MG63 (cell line): ENCODE measurements at regions not wholly inside any gene's neighbourhood (a gene's known extent, or its start where the extent isn't known, plus 50 kb on each side); places are given as distances from the start of the nearest gene placed in this dataset.

ENCODE experiments used
- DNase-seq: peaks from one replicate; pipeline ENCODE4 v3.0.0-alpha.2; 2020
- H3K27me3 ChIP-seq: fragments of 250-450 bp; sonication (Bioruptor Pico); 2 replicates; pipeline ENCODE4 v1.5.1; 2020; ENCODE audit warnings: mild to moderate bottlenecking, moderate library complexity
- H3K36me3 ChIP-seq: fragments of 250-450 bp; sonication (Bioruptor Pico); 2 replicates; pipeline ENCODE4 v1.5.1; 2020; ENCODE audit warnings: mild to moderate bottlenecking, moderate library complexity
- H3K4me3 ChIP-seq: fragments of 250-450 bp; sonication (Bioruptor Pico); 2 replicates; pipeline ENCODE4 v1.5.1; 2020; ENCODE audit warnings: mild to moderate bottlenecking, moderate library complexity
- H3K9me3 ChIP-seq: fragments of 250-450 bp; sonication (Bioruptor Pico); 2 replicates; pipeline ENCODE4 v1.5.1; 2020; ENCODE audit warnings: mild to moderate bottlenecking, moderate library complexity

DNA sequence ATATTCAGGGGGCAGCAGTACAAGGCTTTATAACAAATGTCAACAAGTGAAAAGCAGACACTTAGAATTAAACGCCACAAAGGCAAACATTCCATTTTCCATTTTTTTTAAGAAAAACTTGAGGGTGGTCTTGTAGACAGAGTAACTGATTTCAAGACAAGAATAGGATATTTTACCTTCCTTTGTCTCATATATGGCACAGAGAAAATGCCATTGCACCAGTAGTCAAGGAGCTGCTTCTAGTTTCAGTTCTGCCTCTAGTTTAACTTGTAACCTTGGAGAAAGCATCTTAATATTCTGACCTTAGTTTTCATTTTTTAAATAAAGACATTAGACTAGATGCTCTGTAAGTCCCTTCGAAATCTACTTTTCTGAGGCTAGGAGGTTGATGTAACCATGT is 355.3 kb upstream of the KCNN2 start:
- no peak for DNase-seq

DNA sequence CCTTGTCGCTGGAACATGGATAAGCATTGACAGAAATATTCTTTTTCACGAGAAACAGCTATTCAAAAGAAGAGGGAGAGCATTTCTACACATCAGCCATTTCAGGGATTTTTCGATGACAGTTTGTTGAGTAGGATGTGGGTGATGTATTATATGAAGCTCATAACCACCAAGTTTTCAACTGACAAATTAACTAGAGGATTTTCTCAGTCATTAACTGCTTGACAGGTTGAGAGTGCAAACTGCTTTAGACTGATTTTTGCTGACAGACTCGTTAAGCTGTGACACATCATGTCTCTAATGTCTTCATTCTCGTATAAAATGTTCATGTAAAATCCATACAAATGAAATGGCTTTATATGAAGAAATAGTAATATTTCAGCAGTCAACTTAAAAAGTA is 354.2 kb upstream of the KCNN2 start:
- H3K9me3 ChIP-seq: no peaks in the 10 kb centered on the region

More for the DNA sequence above, 355.3 kb upstream of the KCNN2 start:
- H3K4me3 ChIP-seq: no peak overlapping the region
- no peaks in the 10 kb centered on the region for H3K36me3 ChIP-seq
- no peaks in the 10 kb centered on the region; the same call in 1 of the 2 replicates for H3K27me3 ChIP-seq
- H3K9me3 ChIP-seq: no peaks in the 10 kb centered on the region

DNA sequence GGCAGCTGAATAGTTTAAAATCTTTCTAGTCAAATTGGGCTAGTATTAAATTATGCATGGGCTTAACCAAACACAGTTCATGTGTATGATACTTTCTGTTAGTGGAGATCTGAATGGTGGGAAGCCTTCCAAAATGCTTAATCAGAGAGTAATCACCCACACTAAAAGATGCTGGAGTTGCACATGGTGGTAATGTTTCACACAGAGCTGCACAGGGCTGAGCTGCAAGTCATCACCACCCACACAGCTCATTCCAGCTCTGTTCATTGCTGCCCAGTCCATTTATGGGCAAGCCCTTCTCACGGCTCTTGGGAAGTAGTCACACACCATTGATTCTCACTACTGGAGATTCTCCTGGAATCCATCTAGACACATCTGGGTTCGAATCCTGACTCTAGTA is 351.5 kb upstream of the KCNN2 start:
- Histone ChIP-seq H3K27me3 (no peaks in the 10 kb centered on the region; the same call in 1 of the 2 replicates), H3K36me3 (no peaks in the 10 kb centered on the region), H3K9me3 (no peaks in the 10 kb centered on the region), H3K4me3 (no peak overlapping the region)
- DNase-seq: peak; percentile 57

More for the DNA sequence above, 354.2 kb upstream of the KCNN2 start:
- Histone ChIP-seq H3K36me3 (no peaks in the 10 kb centered on the region), H3K4me3 (no peak overlapping the region), H3K27me3 (no peaks in the 10 kb centered on the region; the same call in 1 of the 2 replicates)
- no peak for DNase-seq

DNA sequence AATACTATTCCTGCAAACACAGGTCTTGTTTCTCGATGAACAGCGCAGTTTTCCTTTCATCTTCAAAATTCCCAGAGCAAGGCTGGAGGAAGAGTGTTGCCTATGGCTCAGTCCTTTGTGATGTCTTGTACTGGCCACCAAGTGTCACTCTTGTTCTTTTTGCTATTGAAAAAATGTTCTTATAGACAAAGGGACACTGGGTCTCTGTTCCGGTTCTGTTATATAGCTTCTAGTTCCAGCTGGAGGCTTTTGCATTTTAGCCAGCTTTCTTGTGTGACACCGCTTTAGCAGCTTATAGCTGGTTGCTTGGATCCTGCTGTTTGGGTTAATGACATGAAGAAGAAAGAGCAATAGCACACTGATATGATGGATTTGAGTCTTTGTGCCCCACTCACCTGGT is 343.7 kb upstream of the KCNN2 start:
- no peak for DNase-seq
- no peaks in the 10 kb centered on the region for H3K9me3 ChIP-seq
- no peak overlapping the region for H3K4me3 ChIP-seq
- H3K27me3 ChIP-seq: no peaks in the 10 kb centered on the region
- no peaks in the 10 kb centered on the region for H3K36me3 ChIP-seq

DNA sequence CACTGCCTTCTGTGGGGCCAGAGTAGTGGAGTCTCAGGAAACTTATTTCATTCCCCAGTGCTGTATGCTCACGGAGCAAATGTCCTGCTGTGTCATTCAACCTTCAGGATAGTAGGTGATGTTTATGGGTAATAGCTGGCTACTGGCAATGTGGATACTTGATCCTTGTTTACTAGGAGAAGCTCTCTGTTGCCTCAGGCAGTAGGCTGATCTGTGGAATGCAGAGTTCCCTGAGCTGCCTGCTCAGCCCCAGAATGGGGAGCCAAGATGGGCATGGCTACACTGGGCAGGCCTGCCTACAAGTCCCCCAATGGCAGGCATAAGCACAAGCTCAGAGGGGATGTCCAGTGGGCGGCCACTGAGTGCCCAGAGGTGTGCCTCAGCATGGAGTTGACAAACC is 323.1 kb upstream of the KCNN2 start:
- Histone ChIP-seq H3K9me3 (no peaks in the 10 kb centered on the region), H3K4me3 (no peak overlapping the region), H3K27me3 (no peaks in the 10 kb centered on the region; the same call in 1 of the 2 replicates), H3K36me3 (no peaks in the 10 kb centered on the region)
- DNase-seq: no peak

DNA sequence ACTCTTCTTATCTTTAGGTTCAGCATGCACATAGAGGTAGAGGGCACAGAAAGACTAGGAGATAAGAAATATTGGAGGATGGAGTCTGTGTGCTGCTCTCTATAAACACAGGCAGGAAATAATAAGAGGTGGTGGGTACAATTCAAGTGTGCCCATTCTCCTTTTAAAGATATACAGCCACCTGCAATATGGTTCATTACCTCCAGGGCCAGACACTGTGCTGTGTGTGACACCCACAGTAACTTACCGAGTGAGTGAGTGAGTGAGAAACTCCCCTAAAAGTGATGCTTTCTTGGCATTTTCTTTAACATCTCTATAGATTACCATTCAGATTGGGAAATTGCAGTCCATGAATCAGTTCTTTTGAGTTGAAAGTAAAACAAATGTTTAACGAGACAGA is 311.8 kb upstream of the KCNN2 start:
- H3K36me3 ChIP-seq: no peaks in the 10 kb centered on the region
- DNase-seq: no peak
- H3K27me3 ChIP-seq: peaks cover 17% of the 10 kb centered on the region
- H3K4me3 ChIP-seq: no peak overlapping the region
- no peaks in the 10 kb centered on the region for H3K9me3 ChIP-seq

DNA sequence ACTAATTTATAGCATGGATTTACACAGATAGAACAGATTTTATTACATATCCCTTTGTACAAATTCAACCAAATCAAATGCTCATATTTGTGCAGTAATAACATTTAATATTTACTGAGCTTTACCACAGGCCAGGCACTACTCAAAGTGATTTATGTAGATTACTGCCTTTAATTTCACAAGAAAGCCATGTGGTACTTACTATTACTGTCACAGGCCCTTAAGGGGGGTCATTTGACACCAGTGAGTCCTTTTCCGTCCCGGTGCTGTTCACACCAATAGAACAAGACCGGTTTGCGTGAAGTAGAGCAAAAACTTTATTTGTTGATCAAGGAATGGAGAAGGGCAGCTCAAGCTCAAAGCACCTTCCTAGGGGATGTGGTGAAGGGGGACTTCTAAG is 308.5 kb upstream of the KCNN2 start:
- H3K27me3 ChIP-seq: peaks cover 45% of the 10 kb centered on the region

DNA sequence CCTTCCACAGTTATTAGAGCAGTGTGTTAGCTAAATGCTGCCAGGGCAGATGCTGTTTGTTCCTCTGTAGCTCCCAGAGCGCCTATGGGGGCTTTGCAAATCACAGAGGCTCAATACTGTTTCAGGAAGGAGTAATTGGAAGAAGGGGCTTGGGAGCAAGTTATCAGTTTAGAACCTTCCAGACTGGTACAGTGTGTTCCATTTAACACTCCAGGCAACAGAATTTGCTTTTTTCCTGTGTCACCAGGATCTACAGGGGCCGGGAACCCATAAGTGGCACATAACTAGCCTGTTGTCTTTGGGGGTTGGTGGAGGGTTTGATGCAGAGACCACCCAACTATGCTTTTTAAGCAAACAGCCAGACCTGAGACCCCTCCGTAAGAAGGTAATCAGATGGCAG is 307.3 kb upstream of the KCNN2 start:
- Histone ChIP-seq H3K27me3 (peaks cover 42% of the 10 kb centered on the region), H3K36me3 (no peaks in the 10 kb centered on the region), H3K4me3 (no peak overlapping the region), H3K9me3 (no peaks in the 10 kb centered on the region)
- no peak for DNase-seq

More for the DNA sequence above, 308.5 kb upstream of the KCNN2 start:
- no peak for DNase-seq
- no peak overlapping the region for H3K4me3 ChIP-seq
- no peaks in the 10 kb centered on the region for H3K36me3 ChIP-seq
- H3K9me3 ChIP-seq: no peaks in the 10 kb centered on the region

DNA sequence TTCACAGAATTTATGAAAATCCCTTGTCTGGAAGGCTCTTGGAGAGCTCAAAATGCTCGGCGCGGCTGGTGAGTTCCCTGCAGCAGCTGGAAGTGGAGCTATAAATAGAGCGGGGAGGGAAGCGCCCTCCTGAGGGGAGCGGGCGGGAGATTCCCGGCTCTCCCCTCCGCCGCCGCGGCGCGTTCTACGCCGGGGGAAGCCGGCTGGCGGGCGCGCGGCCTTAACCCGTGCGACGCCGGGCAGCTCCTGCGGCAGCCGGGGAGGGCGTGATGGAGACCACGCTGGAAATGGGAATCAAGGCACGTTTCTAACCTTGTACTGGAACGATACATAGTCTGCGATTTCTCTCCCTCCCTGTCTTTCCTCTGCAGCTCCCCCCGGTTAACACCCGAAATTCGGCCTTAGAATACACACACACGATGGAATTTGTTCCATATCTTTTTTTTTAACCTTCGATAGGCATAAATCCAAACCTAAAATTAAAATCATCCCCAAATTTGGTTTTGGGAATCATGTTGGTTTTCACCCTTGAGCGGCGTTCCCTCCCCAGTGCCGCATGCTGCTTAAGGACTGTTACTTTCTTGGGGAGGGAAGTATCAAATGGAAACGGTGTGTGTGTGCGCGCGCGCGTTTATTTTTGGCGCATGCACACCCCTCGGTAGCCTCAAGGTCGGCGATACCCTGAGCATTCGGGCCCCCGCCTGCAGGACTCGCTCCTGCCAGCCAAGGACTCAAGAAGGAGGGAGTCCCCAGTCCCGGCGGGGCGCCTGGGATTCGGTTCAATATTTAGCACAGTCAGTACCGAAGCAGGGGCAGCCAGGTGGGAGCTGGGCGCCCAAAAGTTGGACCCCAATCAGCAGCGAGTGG is 306.3 kb upstream of the KCNN2 start:
- DNase-seq: peak; percentile 57
- Histone ChIP-seq H3K9me3 (no peaks in the 10 kb centered on the region), H3K27me3 (peaks cover 42% of the 10 kb centered on the region), H3K4me3 (peak overlapping the region; percentile 15), H3K36me3 (no peaks in the 10 kb centered on the region)

DNA sequence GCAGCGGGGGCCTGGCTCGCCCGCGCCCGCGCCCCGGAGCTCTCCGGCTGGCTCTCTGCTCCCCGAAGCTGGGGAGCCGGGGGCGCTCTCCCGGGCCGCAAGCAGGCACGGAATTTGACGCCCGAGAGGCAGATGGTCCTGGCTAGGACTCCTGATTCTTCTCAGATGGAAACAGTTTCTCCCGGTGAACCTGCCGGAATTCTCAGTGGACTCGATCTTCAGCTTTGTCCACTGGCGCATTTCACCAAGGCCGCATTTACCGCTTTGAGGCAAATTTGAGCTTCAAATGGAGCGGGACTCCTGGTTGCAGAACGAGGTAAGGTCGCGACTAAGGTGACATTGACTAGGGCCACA is 305.7 kb upstream of the KCNN2 start:
- DNase-seq: no peak
- no peaks in the 10 kb centered on the region for H3K36me3 ChIP-seq
- no peak overlapping the region for H3K4me3 ChIP-seq
- no peaks in the 10 kb centered on the region for H3K9me3 ChIP-seq
- H3K27me3 ChIP-seq: peaks cover 42% of the 10 kb centered on the region

DNA sequence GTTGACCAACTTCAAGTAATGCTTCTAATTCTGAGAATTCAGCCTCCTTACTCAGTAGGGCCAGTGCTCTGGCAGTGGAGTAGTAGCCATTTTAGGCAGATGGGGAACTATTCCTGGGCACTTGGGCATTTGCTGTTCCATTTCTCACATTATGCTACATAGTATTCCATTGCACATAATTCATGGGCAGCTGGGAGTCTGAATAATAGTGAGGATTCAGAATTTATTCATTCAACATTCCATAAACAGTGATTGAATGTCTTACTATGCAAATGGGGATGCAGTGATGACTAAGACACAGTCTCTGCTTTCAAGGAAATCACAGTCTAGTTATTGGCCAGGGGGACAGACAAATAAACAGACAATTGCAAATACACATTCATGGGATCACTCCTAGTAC is 301.0 kb upstream of the KCNN2 start:
- Histone ChIP-seq H3K9me3 (no peaks in the 10 kb centered on the region), H3K27me3 (peaks cover 20% of the 10 kb centered on the region), H3K36me3 (no peaks in the 10 kb centered on the region), H3K4me3 (no peak overlapping the region)
- no peak for DNase-seq

DNA sequence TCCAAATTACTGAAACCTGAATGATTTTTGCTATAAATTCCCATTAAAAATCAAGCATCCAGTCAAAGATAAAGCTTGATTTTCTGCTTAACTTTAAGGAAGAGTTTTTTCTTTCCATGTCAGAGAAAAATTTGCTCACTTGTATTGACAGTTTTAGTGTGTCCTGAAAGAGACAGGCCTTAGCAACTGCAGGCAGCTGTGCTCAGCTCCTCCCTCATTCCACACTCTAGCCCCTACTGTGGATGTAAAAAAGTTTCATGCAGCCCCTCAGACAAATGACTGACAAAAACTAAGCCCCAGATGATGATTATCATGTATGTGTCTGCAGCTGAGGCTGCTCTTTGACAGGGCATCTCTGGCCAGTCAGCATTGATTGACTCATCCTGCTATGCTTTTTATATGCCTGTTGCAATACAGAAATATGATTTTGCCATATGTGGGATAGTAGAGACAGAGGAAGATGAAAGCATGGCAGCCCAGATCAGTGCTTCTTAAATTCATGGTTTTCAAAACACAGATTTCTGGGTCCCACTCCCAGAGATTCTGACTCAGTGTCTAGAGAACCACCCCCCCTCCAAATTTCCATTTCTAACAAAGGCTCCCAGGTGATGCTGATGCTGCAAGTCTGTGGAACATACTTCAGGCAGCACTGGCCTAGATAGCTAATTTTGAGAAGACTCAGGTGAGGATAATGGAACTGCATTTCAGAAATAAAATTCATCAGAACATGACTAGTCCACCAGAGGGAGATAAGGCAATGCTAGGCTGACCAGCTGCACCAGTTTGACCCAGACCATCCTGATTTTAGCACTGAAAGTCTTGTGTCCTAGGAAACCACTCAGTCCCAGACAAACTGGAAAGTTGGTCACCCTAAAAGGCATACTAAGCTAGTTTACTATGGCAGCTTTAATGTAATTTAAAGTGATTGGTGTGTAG is 298.7 kb upstream of the KCNN2 start:
- H3K27me3 ChIP-seq: peaks cover under 1% of the 10 kb centered on the region; the same call in 1 of the 2 replicates
- no peak overlapping the region for H3K4me3 ChIP-seq
- no peak for DNase-seq
- no peaks in the 10 kb centered on the region for H3K9me3 ChIP-seq
- H3K36me3 ChIP-seq: no peaks in the 10 kb centered on the region

DNA sequence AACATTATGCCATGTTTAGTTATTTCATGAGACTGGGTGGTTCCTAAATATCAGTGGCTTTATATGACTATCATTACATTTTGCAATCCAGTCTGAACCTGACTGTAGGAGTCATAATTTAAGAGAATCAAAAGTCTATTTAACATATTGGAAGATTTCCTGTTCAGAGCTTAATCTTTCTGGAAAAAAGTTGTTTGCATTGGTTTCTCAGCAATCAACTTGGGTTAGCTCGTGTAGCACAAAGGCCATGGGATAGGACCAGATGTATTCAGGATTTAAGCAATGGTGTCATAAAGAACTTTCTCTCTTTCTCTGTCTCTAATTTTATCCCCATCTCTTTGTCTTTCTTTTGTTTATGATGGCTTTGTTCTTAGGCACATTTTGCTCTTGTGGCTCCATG is 296.0 kb upstream of the KCNN2 start:
- H3K27me3 ChIP-seq: no peaks in the 10 kb centered on the region
- DNase-seq: no peak
- H3K4me3 ChIP-seq: no peak overlapping the region
- H3K9me3 ChIP-seq: no peaks in the 10 kb centered on the region
- H3K36me3 ChIP-seq: no peaks in the 10 kb centered on the region

DNA sequence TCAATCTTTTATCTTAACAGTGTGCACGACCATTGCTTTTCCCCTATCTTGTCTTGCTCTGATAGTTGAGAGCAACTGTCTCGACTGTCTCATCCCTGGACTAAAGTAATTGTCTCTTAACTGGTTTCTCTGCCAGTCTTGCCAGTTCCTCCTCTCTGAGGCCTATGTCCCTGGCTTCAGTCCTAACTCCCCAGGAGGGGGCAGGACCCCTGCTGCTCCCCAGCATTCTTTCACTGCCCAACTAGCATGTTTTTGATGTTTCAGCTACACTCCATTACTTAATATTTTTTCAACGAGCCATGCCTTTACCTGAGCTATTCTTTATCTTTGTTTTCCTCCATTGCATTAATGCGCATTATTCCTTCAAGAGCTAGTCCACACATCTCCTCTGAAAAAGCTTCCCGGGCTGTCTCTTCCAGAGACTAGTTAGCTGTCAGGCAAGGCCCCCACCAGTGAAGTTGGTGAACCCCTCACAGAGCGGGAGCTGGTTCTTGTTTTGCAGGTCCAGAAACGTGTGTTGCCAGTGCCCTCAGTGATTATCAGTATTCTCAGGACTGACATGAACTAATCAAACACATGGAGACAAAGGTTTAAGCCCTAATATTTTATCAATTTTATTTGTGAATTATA is 291.7 kb upstream of the KCNN2 start:
- no peaks in the 10 kb centered on the region for H3K27me3 ChIP-seq
- H3K9me3 ChIP-seq: no peaks in the 10 kb centered on the region
- H3K36me3 ChIP-seq: no peaks in the 10 kb centered on the region
- no peak overlapping the region for H3K4me3 ChIP-seq
- DNase-seq: no peak

DNA sequence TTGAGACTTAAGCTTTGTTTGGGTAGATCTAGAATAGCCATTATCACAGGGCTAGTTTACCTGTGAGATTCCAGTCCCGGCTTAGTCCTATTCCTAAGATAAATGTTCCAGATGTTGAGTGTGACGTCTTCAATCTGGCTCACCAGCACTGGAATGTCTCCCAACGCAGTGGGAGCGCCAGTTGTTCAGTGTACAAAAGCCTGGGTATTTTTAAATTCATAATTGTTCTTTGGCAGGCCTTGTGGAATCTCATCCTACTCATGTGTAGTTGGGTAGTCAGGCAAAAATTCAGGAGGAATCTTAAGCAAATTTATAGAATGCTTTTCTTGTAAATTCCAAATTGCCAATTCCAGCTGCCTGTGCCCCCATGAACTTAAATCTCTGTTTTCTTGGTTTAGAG is 272.6 kb upstream of the KCNN2 start:
- H3K36me3 ChIP-seq: no peaks in the 10 kb centered on the region
- DNase-seq: no peak
- no peaks in the 10 kb centered on the region for H3K27me3 ChIP-seq
- H3K4me3 ChIP-seq: no peak overlapping the region
- H3K9me3 ChIP-seq: no peaks in the 10 kb centered on the region

DNA sequence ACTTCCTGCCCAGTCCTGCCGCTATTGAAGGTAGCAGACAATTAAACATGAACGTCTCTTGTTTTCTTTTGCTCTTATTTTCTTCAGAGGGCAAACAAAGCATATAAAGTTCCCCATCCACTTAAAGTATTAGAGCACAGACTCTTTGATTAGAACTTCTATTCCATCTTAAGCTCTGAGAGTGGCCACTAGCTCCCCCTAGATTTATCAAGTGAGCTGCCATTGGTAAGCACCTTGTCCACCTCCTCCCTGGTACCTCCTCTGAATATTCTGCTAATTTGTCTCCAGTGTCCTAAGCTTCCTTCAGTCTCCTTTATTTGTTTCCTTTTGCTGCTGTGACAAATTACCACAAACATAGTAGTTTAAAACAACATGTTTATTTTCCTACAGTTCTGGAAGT is 264.3 kb upstream of the KCNN2 start:
- H3K27me3 ChIP-seq: no peaks in the 10 kb centered on the region
- no peaks in the 10 kb centered on the region for H3K36me3 ChIP-seq
- no peak for DNase-seq
- no peaks in the 10 kb centered on the region for H3K9me3 ChIP-seq
- no peak overlapping the region for H3K4me3 ChIP-seq

DNA sequence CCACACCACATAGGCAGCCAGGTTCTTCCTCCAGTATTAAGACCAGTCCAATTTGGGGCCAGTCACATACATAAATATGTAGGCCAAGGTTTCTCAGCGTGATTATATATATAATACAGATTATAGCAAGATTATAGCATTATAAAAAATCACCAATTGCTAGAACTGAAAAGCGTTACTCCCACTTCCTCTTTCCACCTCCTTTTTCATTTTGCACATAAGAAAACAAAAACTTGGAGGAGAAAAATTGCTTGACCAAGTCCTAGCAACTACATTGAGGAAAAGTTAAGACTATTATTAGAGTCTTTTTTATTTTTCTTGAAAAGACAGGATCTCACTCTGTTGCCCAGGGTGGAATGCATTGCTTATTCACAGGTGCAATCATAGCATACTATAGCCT is 262.7 kb upstream of the KCNN2 start:
- no peak for DNase-seq
- no peaks in the 10 kb centered on the region for H3K27me3 ChIP-seq
- H3K9me3 ChIP-seq: no peaks in the 10 kb centered on the region
- H3K36me3 ChIP-seq: no peaks in the 10 kb centered on the region
- H3K4me3 ChIP-seq: no peak overlapping the region
